Liver (tissue), 8 donors: ENCODE measurements at regions not wholly inside any gene's neighbourhood (a gene's known extent, or its start where the extent isn't known, plus 50 kb on each side); places are given as distances from the start of the nearest gene placed in this dataset.

Source experiments
- DNase-seq: peaks from one replicate; pipeline ENCODE4 v3.0.0-alpha.2; 2017; ENCODE audit warnings: low spot score
- H3K27ac ChIP-seq, 2 donors: one replicate each; pipeline ENCODE4 v1.7.0; 2013; ENCODE audit warnings: inconsistent platforms in 2 of 2, low read length in 2 of 2, control low read depth in 1 of 2, low read depth in 1 of 2, mild to moderate bottlenecking in 1 of 2
- H3K27me3 ChIP-seq, 4 donors: one replicate each; pipeline versions ENCODE4 v1.6.1 to v1.7.0; 2013; ENCODE audit warnings: low read length in 3 of 4, inconsistent platforms in 1 of 4, mild to moderate bottlenecking in 1 of 4, moderate library complexity in 1 of 4; ENCODE audit not compliant: control insufficient read depth in 4 of 4, insufficient read depth in 4 of 4
- H3K36me3 ChIP-seq, 4 donors: one replicate each; pipeline versions ENCODE4 v1.6.1 to v1.7.0; 2013; ENCODE audit warnings: low read length in 3 of 4, mild to moderate bottlenecking in 3 of 4, low read depth in 1 of 4, moderate library complexity in 1 of 4; ENCODE audit not compliant: control insufficient read depth in 4 of 4, insufficient read depth in 3 of 4
- H3K4me1 ChIP-seq, 4 donors: one replicate each; pipeline versions ENCODE4 v1.6.1 to v1.7.0; 2013; ENCODE audit warnings: low read length in 3 of 4, mild to moderate bottlenecking in 3 of 4, moderate library complexity in 1 of 4; ENCODE audit not compliant: control insufficient read depth in 4 of 4, insufficient read depth in 4 of 4
- H3K4me3 ChIP-seq, 3 donors: one replicate each; pipeline versions ENCODE4 v1.6.1 to v1.7.0; 2013; ENCODE audit warnings: low read length in 3 of 3, control low read depth in 1 of 3, low read depth in 1 of 3, mild to moderate bottlenecking in 1 of 3
- H3K9ac ChIP-seq, 2 donors: one replicate each; pipeline ENCODE4 v1.7.0; 2013; ENCODE audit warnings: low read length in 2 of 2, mild to moderate bottlenecking in 2 of 2, moderate library complexity in 2 of 2, control low read depth in 1 of 2, low read depth in 1 of 2
- H3K9me3 ChIP-seq, 4 donors: one replicate each; pipeline versions ENCODE4 v1.6.1 to v1.7.0; 2013; ENCODE audit warnings: low read length in 3 of 4; ENCODE audit not compliant: control insufficient read depth in 4 of 4
- ATF3 ChIP-seq: IDR thresholded peaks from 2 replicates; pipeline ENCODE4 v1.6.1; 2016; ENCODE audit warnings: antibody characterized with exemption
- CTCF ChIP-seq: fragments of 150-350 bp; IDR thresholded peaks from 2 replicates; pipeline ENCODE4 v1.5.1; 2017; ENCODE audit warnings: improper control_type of control experiment, low read depth, low read length; ENCODE audit not compliant: missing input control
- EGR1 ChIP-seq, 2 donors: IDR thresholded peaks; 2 replicates each; pipeline ENCODE4 v1.6.1; 2016 to 2018; ENCODE audit warnings: antibody characterized with exemption in 2 of 2, low read depth in 2 of 2
- FOXA1 ChIP-seq: IDR thresholded peaks from 2 replicates; pipeline ENCODE4 v1.6.1; 2016; ENCODE audit warnings: antibody characterized with exemption
- FOXA2 ChIP-seq: IDR thresholded peaks from 2 replicates; pipeline ENCODE4 v1.6.1; 2016; ENCODE audit warnings: antibody characterized with exemption
- GABPA ChIP-seq, 2 donors: IDR thresholded peaks in 1 of 2; conservative IDR thresholded peaks in 1 of 2; 2 replicates each; pipeline ENCODE4 v1.6.1; 2016; ENCODE audit warnings: antibody characterized with exemption in 2 of 2, mild to moderate bottlenecking in 1 of 2, moderate library complexity in 1 of 2
- HNF4A ChIP-seq, 2 donors: conservative IDR thresholded peaks; 2 replicates each; pipeline ENCODE4 v1.6.1; 2016; ENCODE audit warnings: antibody characterized with exemption in 2 of 2, mild to moderate bottlenecking in 2 of 2
- HNF4G ChIP-seq: IDR thresholded peaks from 2 replicates; pipeline ENCODE4 v1.6.1; 2016; ENCODE audit warnings: antibody characterized with exemption
- JUND ChIP-seq, 2 donors: IDR thresholded peaks; 2 replicates each; pipeline ENCODE4 v1.6.1; 2016; ENCODE audit warnings: antibody characterized with exemption in 2 of 2
- MAX ChIP-seq: IDR thresholded peaks from 2 replicates; pipeline ENCODE4 v1.6.1; 2016; ENCODE audit warnings: antibody characterized with exemption
- NR2F2 ChIP-seq: IDR thresholded peaks from 2 replicates; pipeline ENCODE4 v1.6.1; 2016; ENCODE audit warnings: antibody characterized with exemption
- RAD21 ChIP-seq, 2 donors: IDR thresholded peaks; 2 replicates each; pipeline ENCODE4 v1.6.1; 2016; ENCODE audit warnings: antibody characterized with exemption in 2 of 2, mild to moderate bottlenecking in 2 of 2
- REST ChIP-seq: IDR thresholded peaks from 2 replicates; pipeline ENCODE4 v1.6.1; 2016; ENCODE audit warnings: antibody characterized with exemption, mild to moderate bottlenecking
- RXRA ChIP-seq, 2 donors: IDR thresholded peaks; 2 replicates each; pipeline ENCODE4 v1.6.1; 2017 to 2018; ENCODE audit warnings: antibody characterized with exemption in 2 of 2, mild to moderate bottlenecking in 1 of 2
- SP1 ChIP-seq: IDR thresholded peaks from 2 replicates; pipeline ENCODE4 v1.6.1; 2018; ENCODE audit warnings: antibody characterized with exemption, mild to moderate bottlenecking
- TAF1 ChIP-seq: conservative IDR thresholded peaks from 2 replicates; pipeline ENCODE4 v1.6.1; 2016; ENCODE audit warnings: antibody characterized with exemption, mild to moderate bottlenecking
- YY1 ChIP-seq: IDR thresholded peaks from 2 replicates; pipeline ENCODE4 v1.6.1; 2016; ENCODE audit warnings: antibody characterized with exemption, mild to moderate bottlenecking
- ZBTB33 ChIP-seq: IDR thresholded peaks from 2 replicates; pipeline ENCODE4 v1.6.1; 2016; ENCODE audit warnings: antibody characterized with exemption
- WGBS: extraction: QIAGEN DNeasy Blood & Tissue Kit; methylation state at CpG from one replicate; pipeline ENCODE4 v1.1.7; 2013; 5-methylcytosine and 5-hydroxymethylcytosine counted together
- donor health status: healthy.
- donor health status: healthy.
- donor health status: healthy.
- donor health status: healthy.
- donor health status: healthy.

GRCh38 chr2:55999790-56000189 is 76.2 kb upstream of the EFEMP1 start:
- WGBS, result 53% methylated on average over 2 of the region's 2 CpGs
- H3K9ac ChIP-seq, result no peak overlapping the region
- no peak overlapping the region for H3K4me3 ChIP-seq
- TF ChIP-seq GABPA (IDR thresholded peaks at IDR 0.05 in 1 of 2, conservative IDR thresholded peaks at IDR 0.05 in 1 of 2) (no peak), JUND (IDR thresholded peaks at IDR 0.05) (no peak), RAD21 (IDR thresholded peaks at IDR 0.05) (no peak), HNF4A (conservative IDR thresholded peaks at IDR 0.05) (no peak), TAF1 (no peak), SP1 (no peak), YY1 (no peak), HNF4G (no peak), ATF3 (no peak), EGR1 (IDR thresholded peaks at IDR 0.05; ENCODE audit: low read depth in 2 of 2) (no peak), FOXA1 (no peak), RXRA (IDR thresholded peaks at IDR 0.05) (no peak), NR2F2 (no peak), FOXA2 (no peak), REST (no peak), MAX (no peak), CTCF (no peak), ZBTB33 (no peak)
- no peaks in the 10 kb centered on the region for H3K4me1 ChIP-seq
- H3K36me3 ChIP-seq, result no peaks in the 10 kb centered on the region
- H3K27me3 ChIP-seq, result no peaks in the 10 kb centered on the region
- no peaks in the 10 kb centered on the region for H3K9me3 ChIP-seq
- no peak overlapping the region for H3K27ac ChIP-seq
- no peak for DNase-seq

GRCh38 chr2:56001947-56002346 is 78.4 kb upstream of the EFEMP1 start:
- no peak for TF ChIP-seq TAF1
- TF ChIP-seq YY1, result no peak
- TF ChIP-seq JUND (IDR thresholded peaks at IDR 0.05), result no peak
- no peak for TF ChIP-seq HNF4G
- H3K27me3 ChIP-seq, result no peaks in the 10 kb centered on the region
- DNase-seq, result no peak
- no peak overlapping the region for H3K27ac ChIP-seq
- H3K4me1 ChIP-seq, result no peaks in the 10 kb centered on the region
- H3K9ac ChIP-seq, result no peak overlapping the region
- H3K36me3 ChIP-seq, result no peaks in the 10 kb centered on the region
- WGBS, result 55% methylated on average over 1 of the region's 1 CpG
- no peak overlapping the region for H3K4me3 ChIP-seq
- no peaks in the 10 kb centered on the region for H3K9me3 ChIP-seq
